WERI-Rb-1 (cell line): ENCODE measurements at regions not wholly inside any gene's neighbourhood (a gene's known extent, or its start where the extent isn't known, plus 50 kb on each side); places are given as distances from the start of the nearest gene placed in this dataset.

Experiments used
- DNase-seq: peaks from one replicate; pipeline ENCODE4 v3.0.0-alpha.2; 2020
- H3K27ac ChIP-seq: fragments of 250-450 bp; sonication (Bioruptor Pico); 2 replicates; pipeline ENCODE4 v1.5.1; 2020; ENCODE audit warnings: mild to moderate bottlenecking, moderate library complexity
- H3K27me3 ChIP-seq: fragments of 250-450 bp; sonication (Bioruptor Pico); 2 replicates; pipeline ENCODE4 v1.5.1; 2021; ENCODE audit warnings: mild to moderate bottlenecking, low read depth, moderate library complexity; ENCODE audit not compliant: insufficient read depth, severe bottlenecking
- H3K36me3 ChIP-seq: fragments of 250-450 bp; sonication (Bioruptor Pico); 2 replicates; pipeline ENCODE4 v1.5.1; 2020; ENCODE audit warnings: mild to moderate bottlenecking, moderate library complexity
- H3K4me3 ChIP-seq: 2 replicates; pipeline ENCODE4 v1.5.1; 2011; ENCODE audit warnings: low read depth, mild to moderate bottlenecking, control low read depth, low read length
- H3K9me3 ChIP-seq: fragments of 250-450 bp; sonication (Bioruptor Pico); 2 replicates; pipeline ENCODE4 v1.5.1; 2021; ENCODE audit warnings: mild to moderate bottlenecking, moderate library complexity; ENCODE audit not compliant: severe bottlenecking
- CTCF ChIP-seq: IDR thresholded peaks from 2 replicates; pipeline ENCODE4 v1.5.1; 2011; ENCODE audit warnings: low read depth, mild to moderate bottlenecking, control low read depth, inconsistent platforms, low read length

GRCh38 chr6:15874326-15874725 is 211.5 kb upstream of the DTNBP1 start:
- H3K36me3 ChIP-seq, result no peaks in the 10 kb centered on the region
- H3K9me3 ChIP-seq, result no peaks in the 10 kb centered on the region
- H3K27ac ChIP-seq, result no peak overlapping the region
- H3K4me3 ChIP-seq, result no peak overlapping the region
- no peak for TF ChIP-seq CTCF
- H3K27me3 ChIP-seq, result no peaks in the 10 kb centered on the region
- DNase-seq, result no peak

DNA sequence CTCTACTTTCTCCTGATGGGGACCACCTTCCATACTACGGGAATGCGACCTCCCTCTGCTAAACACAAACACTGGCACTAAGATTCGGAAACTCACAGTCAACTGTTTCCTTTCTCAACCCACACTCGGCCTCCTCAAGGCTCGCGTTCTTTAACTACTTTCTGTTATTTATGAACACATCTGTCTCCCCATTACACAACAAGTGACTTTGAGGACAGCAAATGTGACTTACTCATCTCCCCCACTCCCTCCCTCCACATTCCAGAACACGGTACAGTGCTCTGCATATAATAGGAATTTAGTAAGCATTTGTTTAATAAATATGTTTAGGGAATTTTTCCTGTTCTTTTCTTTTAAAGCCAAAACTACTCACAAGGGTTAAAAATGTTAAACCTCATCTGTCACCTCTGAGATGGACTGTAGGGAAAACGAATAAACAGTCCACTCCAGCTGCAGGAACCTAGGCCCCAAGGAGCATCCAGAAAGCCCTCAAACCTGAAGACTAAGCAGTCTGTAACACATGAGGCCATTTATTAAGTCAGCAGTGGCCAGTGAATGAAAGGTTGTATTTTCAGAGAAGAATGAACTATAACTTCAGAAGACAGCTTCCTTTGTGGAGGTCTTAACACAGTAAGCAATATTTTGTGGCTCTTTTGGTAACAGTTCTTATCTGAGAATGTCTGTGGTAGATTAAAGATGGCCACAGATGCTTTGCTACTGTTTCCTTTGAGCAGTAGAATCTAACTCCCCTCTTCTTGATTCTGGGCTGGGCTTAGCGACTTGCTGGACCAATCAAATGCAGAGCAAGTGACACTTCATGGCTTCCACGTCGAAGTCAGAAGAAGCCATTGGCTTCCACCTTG is 209.6 kb upstream of the DTNBP1 start:
- Histone ChIP-seq H3K4me3 (no peak overlapping the region), H3K27me3 (no peaks in the 10 kb centered on the region), H3K9me3 (no peaks in the 10 kb centered on the region), H3K27ac (no peak overlapping the region), H3K36me3 (no peaks in the 10 kb centered on the region)
- no peak for DNase-seq
- no peak for TF ChIP-seq CTCF

DNA sequence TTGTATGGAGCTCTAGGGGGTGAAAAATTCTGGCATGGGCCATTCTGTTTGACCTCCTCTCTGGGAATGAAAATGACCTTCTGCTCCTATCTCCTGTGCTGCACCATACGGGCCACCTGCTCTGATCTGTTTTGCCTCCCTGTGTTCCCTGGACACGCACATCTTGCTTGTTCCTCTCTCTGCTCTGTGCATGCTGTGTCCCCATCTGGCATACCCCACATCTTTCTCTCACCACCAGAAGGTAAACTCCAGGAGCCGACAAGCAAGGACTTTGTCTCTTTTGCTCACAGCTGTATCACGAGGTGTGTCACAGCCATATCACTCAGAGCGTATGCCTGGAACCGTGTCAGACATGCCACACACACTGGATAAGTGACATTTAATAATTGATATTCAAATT is 208.4 kb upstream of the DTNBP1 start:
- no peak for DNase-seq
- H3K36me3 ChIP-seq, result no peaks in the 10 kb centered on the region
- no peaks in the 10 kb centered on the region for H3K27me3 ChIP-seq
- no peak for TF ChIP-seq CTCF
- no peaks in the 10 kb centered on the region for H3K9me3 ChIP-seq
- no peak overlapping the region for H3K27ac ChIP-seq
- no peak overlapping the region for H3K4me3 ChIP-seq

DNA sequence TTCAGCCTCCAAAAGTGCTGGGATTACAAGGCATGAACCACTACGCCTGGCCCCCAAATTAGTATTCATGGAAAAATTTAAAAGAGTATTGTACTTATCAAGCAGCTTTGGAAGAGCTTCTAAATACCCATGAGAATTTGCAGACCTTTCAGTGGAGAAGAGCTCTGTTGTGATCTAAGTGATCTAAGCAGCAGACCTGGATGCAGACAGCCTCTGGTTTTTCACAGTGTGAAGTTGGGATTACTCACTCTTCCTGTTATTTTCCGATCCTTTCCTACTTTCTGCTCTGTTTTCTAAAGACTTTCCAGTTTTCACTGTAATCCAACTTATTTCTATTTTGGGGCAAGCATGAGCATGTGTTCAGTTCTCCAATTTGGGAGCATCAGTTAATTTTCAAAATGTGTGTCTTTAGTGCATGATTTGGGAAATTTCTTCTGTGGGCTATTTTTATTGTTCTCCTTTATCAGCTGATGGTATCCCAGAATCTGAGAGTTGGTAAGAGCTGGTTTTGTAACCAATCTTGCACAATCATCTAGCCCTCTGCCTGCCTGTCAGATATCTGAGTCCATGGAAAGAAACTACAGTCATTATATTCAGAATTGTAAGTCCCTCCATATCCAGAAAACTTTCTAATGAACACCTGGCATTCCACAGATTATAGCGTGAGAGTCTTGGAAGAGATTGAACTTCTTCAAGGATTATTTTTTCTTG is 207.7 kb upstream of the DTNBP1 start:
- Histone ChIP-seq H3K4me3 (no peak overlapping the region), H3K36me3 (no peaks in the 10 kb centered on the region), H3K9me3 (no peaks in the 10 kb centered on the region), H3K27me3 (no peaks in the 10 kb centered on the region), H3K27ac (no peak overlapping the region)
- DNase-seq, result no peak
- TF ChIP-seq CTCF, result no peak

DNA sequence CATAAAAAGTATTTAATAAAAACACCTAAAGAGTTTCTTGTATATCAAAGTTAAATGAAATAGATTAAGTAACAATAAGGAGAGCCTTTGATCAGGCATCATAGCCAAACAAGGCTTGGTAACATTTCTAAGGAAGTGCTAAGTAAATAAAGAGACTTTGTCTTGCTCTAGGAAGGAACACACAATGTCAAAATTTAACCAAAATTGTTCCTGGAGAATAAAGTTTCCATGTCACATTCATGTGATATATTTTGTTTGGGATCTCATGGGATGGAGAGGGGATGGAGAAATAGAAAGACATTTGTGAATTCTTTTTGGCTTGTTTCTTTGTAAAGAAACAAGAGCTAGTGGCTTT is 201.9 kb upstream of the DTNBP1 start:
- no peaks in the 10 kb centered on the region for H3K27me3 ChIP-seq
- H3K9me3 ChIP-seq, result no peaks in the 10 kb centered on the region
- no peak for TF ChIP-seq CTCF
- no peak overlapping the region for H3K27ac ChIP-seq
- no peak overlapping the region for H3K4me3 ChIP-seq
- no peaks in the 10 kb centered on the region for H3K36me3 ChIP-seq
- no peak for DNase-seq
